IMR-90 (cell line): ENCODE measurements at regions not wholly inside any gene's neighbourhood (a gene's known extent, or its start where the extent isn't known, plus 50 kb on each side); places are given as distances from the start of the nearest gene placed in this dataset.

Source experiments
- ATAC-seq: fragments of 200-7000 bp; cut with Tn5 transposase; 2 replicates; pipeline ENCODE4 v1.9.1; 2020; ENCODE audit warnings: low read depth, mild to moderate bottlenecking, moderate library complexity
- BruUV-seq: library from RNA; stranded (reverse); fragments of 400-500 nt; replicated peaks from 2 replicates; lab custom pipeline; 2021; lab: Mats Ljungman, UMichigan
- CTCF ChIA-PET: fragments of 300-600 bp; formaldehyde crosslinking; extraction: SDS; loops from one replicate; lab custom pipeline; 2021; ENCODE audit warnings: antibody characterized with exemption; lab: Yijun Ruan, JAX
- POLR2A ChIA-PET: fragments of 300-600 bp; sonication (Branson Sonifier 250); formaldehyde crosslinking; loops from one replicate; lab custom pipeline; 2022; ENCODE audit warnings: antibody characterized with exemption; ENCODE audit not compliant: unreplicated experiment; lab: Charles Lee
- DNase-seq: peaks from one replicate; pipeline ENCODE4 v3.0.0; 2013
- H2AFZ ChIP-seq: replicated peaks from 2 replicates; pipeline ENCODE3; 2013; ENCODE audit warnings: low read length, mild to moderate bottlenecking; ENCODE audit not compliant: poor library complexity
- H2AK5ac ChIP-seq: 2 replicates; pipeline ENCODE4 v1.6.1; 2013; ENCODE audit warnings: low read depth, low read length, inconsistent platforms
- H2AK9ac ChIP-seq: replicated peaks from 2 replicates; pipeline ENCODE3; 2013; ENCODE audit warnings: mild to moderate bottlenecking, low read depth, low read length, moderate library complexity; ENCODE audit not compliant: poor library complexity
- H2BK120ac ChIP-seq: 2 replicates; pipeline ENCODE4 v1.6.1; 2013; ENCODE audit warnings: low read depth, low read length, inconsistent platforms
- H2BK15ac ChIP-seq: 3 replicates; pipeline ENCODE4 v1.6.1; 2013; ENCODE audit warnings: low read depth, low read length, inconsistent platforms
- H2BK20ac ChIP-seq: 2 replicates; pipeline ENCODE4 v1.6.1; 2013; ENCODE audit warnings: low read depth, mild to moderate bottlenecking, inconsistent platforms, low read length, moderate library complexity
- H2BK5ac ChIP-seq: 2 replicates; pipeline ENCODE4 v1.6.1; 2013; ENCODE audit warnings: mild to moderate bottlenecking, low read depth, low read length, inconsistent platforms; ENCODE audit not compliant: poor library complexity, severe bottlenecking
- H3K14ac ChIP-seq: replicated peaks from 2 replicates; pipeline ENCODE4 v1.6.1; 2013; ENCODE audit warnings: low read depth, low read length, inconsistent platforms
- H3K18ac ChIP-seq: 2 replicates; pipeline ENCODE4 v1.6.1; 2013; ENCODE audit warnings: low read depth, low read length, control low read depth
- H3K23ac ChIP-seq: 2 replicates; pipeline ENCODE4 v1.6.1; 2013; ENCODE audit warnings: low read depth, low read length, inconsistent platforms
- H3K27ac ChIP-seq: 2 replicates; pipeline ENCODE4 v1.5.1; 2013; ENCODE audit warnings: mild to moderate bottlenecking, control low read depth, low read length; ENCODE audit not compliant: insufficient read depth
- H3K27me3 ChIP-seq: 2 replicates; pipeline ENCODE4 v1.6.1; 2013; ENCODE audit warnings: low read length; ENCODE audit not compliant: control insufficient read depth, insufficient read depth
- H3K36me3 ChIP-seq: 2 replicates; pipeline ENCODE4 v1.6.1; 2013; ENCODE audit warnings: low read length, mixed read lengths; ENCODE audit not compliant: control insufficient read depth, insufficient read depth
- H3K4ac ChIP-seq: 2 replicates; pipeline ENCODE4 v1.6.1; 2013; ENCODE audit warnings: low read depth, low read length, inconsistent platforms
- H3K4me1 ChIP-seq: 2 replicates; pipeline ENCODE4 v1.6.1; 2013; ENCODE audit warnings: low read length, mixed read lengths; ENCODE audit not compliant: control insufficient read depth, insufficient read depth
- H3K4me2 ChIP-seq: 2 replicates; pipeline ENCODE4 v1.6.1; 2013; ENCODE audit warnings: low read depth, mild to moderate bottlenecking, control low read depth, low read length, moderate library complexity
- H3K4me3 ChIP-seq: 2 replicates; pipeline ENCODE4 v1.5.1; 2013; ENCODE audit warnings: low read depth, mild to moderate bottlenecking, control low read depth, low read length, moderate library complexity; ENCODE audit not compliant: insufficient read depth
- H3K56ac ChIP-seq: 2 replicates; pipeline ENCODE4 v1.6.1; 2013; ENCODE audit warnings: low read length, inconsistent platforms; ENCODE audit not compliant: insufficient read depth; ENCODE audit errors: extremely low read depth
- H3K79me1 ChIP-seq, 2 experiments: 2 replicates each; pipeline ENCODE4 v1.6.1; 2013; ENCODE audit warnings: low read length in 2 of 2, inconsistent platforms in 1 of 2, low read depth in 1 of 2
- H3K9ac ChIP-seq: 2 replicates; pipeline ENCODE4 v1.6.1; 2013; ENCODE audit warnings: low read depth, low read length, control low read depth
- H3K9me1 ChIP-seq: 2 replicates; pipeline ENCODE4 v1.6.1; 2013; ENCODE audit warnings: low read length, inconsistent platforms; ENCODE audit not compliant: insufficient read depth
- H3K9me3 ChIP-seq: 2 replicates; pipeline ENCODE4 v1.6.1; 2013; ENCODE audit warnings: low read length; ENCODE audit not compliant: control insufficient read depth, insufficient read depth
- H4K20me1 ChIP-seq: 2 replicates; pipeline ENCODE4 v1.6.1; 2013; ENCODE audit warnings: low read length, inconsistent platforms; ENCODE audit not compliant: insufficient read depth
- H4K5ac ChIP-seq: 2 replicates; pipeline ENCODE4 v1.6.1; 2013; ENCODE audit warnings: mild to moderate bottlenecking, low read depth, low read length, control low read depth
- H4K8ac ChIP-seq, 2 experiments: 2 replicates each; pipeline ENCODE4 v1.6.1; 2013; ENCODE audit warnings: low read depth in 2 of 2, low read length in 2 of 2, control low read depth in 1 of 2, inconsistent platforms in 1 of 2
- H4K91ac ChIP-seq: 2 replicates; pipeline ENCODE4 v1.6.1; 2013; ENCODE audit warnings: low read depth, low read length, inconsistent platforms; ENCODE audit not compliant: insufficient read depth
- BHLHE40 ChIP-seq: fragments of 150-350 bp; IDR thresholded peaks from 2 replicates; pipeline ENCODE4 v1.6.1; 2016; ENCODE audit warnings: mild to moderate bottlenecking, low read depth, low read length
- CEBPB ChIP-seq: IDR thresholded peaks from 2 replicates; pipeline ENCODE4 v1.6.1; 2012; ENCODE audit warnings: low read depth, low read length, improper control_type of control experiment
- CHD1 ChIP-seq: IDR thresholded peaks from 2 replicates; pipeline ENCODE4 v1.6.1; 2012; ENCODE audit warnings: low read depth, low read length, improper control_type of control experiment
- CTCF ChIP-seq: conservative IDR thresholded peaks from 2 replicates; pipeline ENCODE4 v1.5.1; 2012; ENCODE audit warnings: mild to moderate bottlenecking, low read depth, low read length, improper control_type of control experiment
- ELK1 ChIP-seq: fragments of 150-350 bp; IDR thresholded peaks from 2 replicates; pipeline ENCODE4 v1.6.1; 2016; ENCODE audit warnings: low read depth, mild to moderate bottlenecking, low read length, moderate library complexity, borderline replicate concordance
- FOS ChIP-seq: fragments of 150-350 bp; IDR thresholded peaks from 2 replicates; pipeline ENCODE4 v1.6.1; 2016; ENCODE audit warnings: low read depth, low read length
- MAFK ChIP-seq: IDR thresholded peaks from 2 replicates; pipeline ENCODE4 v1.6.1; 2012; ENCODE audit warnings: low read depth, low read length, improper control_type of control experiment
- MAZ ChIP-seq: IDR thresholded peaks from 2 replicates; pipeline ENCODE4 v1.6.1; 2012; ENCODE audit warnings: low read depth, mild to moderate bottlenecking, low read length, improper control_type of control experiment, moderate library complexity, borderline replicate concordance
- MXI1 ChIP-seq: IDR thresholded peaks from 2 replicates; pipeline ENCODE4 v1.6.1; 2012; ENCODE audit warnings: low read depth, mild to moderate bottlenecking, low read length, moderate library complexity, borderline replicate concordance
- NFE2L2 ChIP-seq: fragments of 150-350 bp; IDR thresholded peaks from 2 replicates; pipeline ENCODE4 v1.6.1; 2016; ENCODE audit warnings: low read depth, mild to moderate bottlenecking, low read length
- POLR2A ChIP-seq: IDR thresholded peaks from 2 replicates; pipeline ENCODE4 v1.6.1; 2012; ENCODE audit warnings: mild to moderate bottlenecking, low read depth, low read length
- RAD21 ChIP-seq: IDR thresholded peaks from 2 replicates; pipeline ENCODE4 v1.6.1; 2012; ENCODE audit warnings: low read length, improper control_type of control experiment
- RCOR1 ChIP-seq: IDR thresholded peaks from 2 replicates; pipeline ENCODE4 v1.6.1; 2012; ENCODE audit warnings: mild to moderate bottlenecking, low read length, improper control_type of control experiment; ENCODE audit not compliant: insufficient replicate concordance
- RFX5 ChIP-seq: IDR thresholded peaks from 2 replicates; pipeline ENCODE4 v1.8.0; 2012; ENCODE audit warnings: low read depth, mild to moderate bottlenecking, low read length, moderate library complexity
- SMC3 ChIP-seq: fragments of 150-350 bp; IDR thresholded peaks from 2 replicates; pipeline ENCODE4 v1.6.1; 2016; ENCODE audit warnings: low read depth, mild to moderate bottlenecking, antibody characterized with exemption, low read length, moderate library complexity
- USF2 ChIP-seq: fragments of 150-350 bp; IDR thresholded peaks from 2 replicates; pipeline ENCODE4 v1.6.1; 2017; ENCODE audit warnings: mild to moderate bottlenecking, antibody characterized with exemption, low read length, low read depth
- WGBS, 2 experiments: methylation state at CpG; one replicate each; pipeline versions ENCODE4 v1.1.5 to v1.1.7; 2013; ENCODE audit warnings: missing lambda C conversion rate in 2 of 2; ENCODE audit not compliant: insufficient read length in 1 of 2; ENCODE audit errors: extremely low coverage in 2 of 2; 5-methylcytosine and 5-hydroxymethylcytosine counted together
- dilution Hi-C: fragments of 300-500 bp; cut with HindIII; formaldehyde crosslinking; loops from one replicate; pipeline ENCODE4 v1.14.3; 2018; ENCODE audit warnings: low sequenced_read_pairs; ENCODE audit not compliant: unreplicated experiment
- in situ Hi-C: fragments of 300-500 bp; cut with MboI; formaldehyde crosslinking; loops from 3 replicates; pipeline ENCODE4 v1.14.3; 2019; ENCODE audit warnings: low sequenced_read_pairs, inconsistent platforms, mixed read lengths
- intact Hi-C: fragments of 100-400 bp; cut with micrococcal nuclease; formaldehyde crosslinking; loops from 2 replicates; pipeline ENCODE4 v1.10.0; 2022

- no peak overlapping the region for H3K23ac ChIP-seq
- H2BK20ac ChIP-seq, result no peak overlapping the region
- intact Hi-C loops, result no loop called here
- H2AK5ac ChIP-seq, result peak overlapping the region; percentile 8; the same call in 1 of the 2 replicates
- H3K27ac ChIP-seq, result no peak overlapping the region
- peaks cover 9% of the 10 kb centered on the region; the same call in 1 of the 2 replicates for H3K9me1 ChIP-seq
- H3K4me3 ChIP-seq, result no peak overlapping the region
- no peak overlapping the region for H2BK15ac ChIP-seq
- WGBS, 2 experiments, result 100% methylated on average over 4 of the region's 6 CpGs; no CpG with 5 or more reads in 1 of the 2 experiments
- ChIA-PET CTCF (no interaction called here), POLR2A (no interaction called here)
- no peak overlapping the region for H3K18ac ChIP-seq
- no peak overlapping the region for H2AK9ac ChIP-seq
- peaks cover 9% of the 10 kb centered on the region for H3K4me1 ChIP-seq
- no peak overlapping the region for H4K91ac ChIP-seq
- dilution Hi-C loops, result no loop called here
- no peak overlapping the region for H4K8ac ChIP-seq
- H3K79me1 ChIP-seq, result no peaks in the 10 kb centered on the region
- no peaks in the 10 kb centered on the region for H3K27me3 ChIP-seq
- ATAC-seq (no peak), DNase-seq (no peak)
- no peaks in the 10 kb centered on the region for H3K9me3 ChIP-seq
- H3K4me2 ChIP-seq, result no peak overlapping the region
- H2BK120ac ChIP-seq, result no peak overlapping the region
- no peak overlapping the region for H3K14ac ChIP-seq
- H3K4ac ChIP-seq, result no peak overlapping the region
- BruUV-seq, result no TSS peak
- no peaks in the 10 kb centered on the region for H3K36me3 ChIP-seq
- in situ Hi-C loops, result no loop called here
- H4K20me1 ChIP-seq, result no peaks in the 10 kb centered on the region
- TF ChIP-seq MAFK, result no peak
- no peak for TF ChIP-seq CEBPB
- TF ChIP-seq RAD21, result no peak
- no peak for TF ChIP-seq CHD1
- no peak for TF ChIP-seq RFX5
- TF ChIP-seq USF2, result no peak
- no peak for TF ChIP-seq CTCF
- no peak for TF ChIP-seq ELK1
- TF ChIP-seq RCOR1, result no peak
- no peak for TF ChIP-seq NFE2L2
- no peak for TF ChIP-seq MXI1
- no peak for TF ChIP-seq BHLHE40
- TF ChIP-seq FOS, result no peak
- TF ChIP-seq SMC3, result no peak
- TF ChIP-seq POLR2A, result no peak
- no peak for TF ChIP-seq MAZ
- H3K9ac ChIP-seq, result no peak overlapping the region
- no peak overlapping the region for H2BK5ac ChIP-seq
- H4K5ac ChIP-seq, result no peak overlapping the region
- H2AFZ ChIP-seq, result no peak overlapping the region
- no peak overlapping the region for H3K56ac ChIP-seq
Observed at GRCh38 chr1:94302497-94302896, 65.1 kb upstream of the ARHGAP29 start.
